ENCODE measurements at regions not wholly inside any gene's neighbourhood (a gene's known extent, or its start where the extent isn't known, plus 50 kb on each side); places are given as distances from the start of the nearest gene placed in this dataset.
"Not testable (repeated sequence)": the region's sequence is repeated elsewhere in the genome, so short reads cannot be mapped to it uniquely, and the experiment has no call there.

DNA sequence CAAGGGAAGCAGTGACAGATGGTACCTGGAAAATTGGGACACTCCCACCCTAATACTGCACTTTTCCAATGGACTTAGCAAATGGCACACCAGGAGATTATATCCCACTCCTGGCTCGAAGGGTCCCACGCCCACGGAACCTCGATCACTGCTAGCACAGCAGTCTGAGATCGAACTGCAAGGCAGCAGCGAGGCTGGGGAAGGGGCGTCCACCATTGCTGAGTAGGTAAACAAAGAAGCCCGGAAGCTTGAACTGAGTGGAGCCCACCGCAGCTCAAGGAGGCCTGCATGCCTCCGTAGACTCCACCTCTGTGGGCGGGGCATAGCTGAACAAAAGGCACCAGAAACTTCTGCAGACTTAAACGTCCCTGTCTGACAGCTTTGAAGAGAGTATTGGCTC lies 172.6 kb downstream of the CEMIP2 start:
- TF ChIP-seq CTCF (IDR thresholded peaks at IDR 0.05; ENCODE audit: low read depth, low read length, poor library complexity, severe bottlenecking); EZH2phosphoT487 (IDR thresholded peaks at IDR 0.05; ENCODE audit: borderline replicate concordance, low read length): not testable (repeated sequence)
